GM18508 (cell line): ENCODE measurements at regions not wholly inside any gene's neighbourhood (a gene's known extent, or its start where the extent isn't known, plus 50 kb on each side); places are given as distances from the start of the nearest gene placed in this dataset.

Source experiments
- ATAC-seq: cut with Tn5 transposase; IDR thresholded peaks from one replicate; pipeline ENCODE4 v1.9.1; 2021; ENCODE audit warnings: moderate number of reproducible peaks; ENCODE audit not compliant: insufficient read depth, unreplicated experiment

DNA sequence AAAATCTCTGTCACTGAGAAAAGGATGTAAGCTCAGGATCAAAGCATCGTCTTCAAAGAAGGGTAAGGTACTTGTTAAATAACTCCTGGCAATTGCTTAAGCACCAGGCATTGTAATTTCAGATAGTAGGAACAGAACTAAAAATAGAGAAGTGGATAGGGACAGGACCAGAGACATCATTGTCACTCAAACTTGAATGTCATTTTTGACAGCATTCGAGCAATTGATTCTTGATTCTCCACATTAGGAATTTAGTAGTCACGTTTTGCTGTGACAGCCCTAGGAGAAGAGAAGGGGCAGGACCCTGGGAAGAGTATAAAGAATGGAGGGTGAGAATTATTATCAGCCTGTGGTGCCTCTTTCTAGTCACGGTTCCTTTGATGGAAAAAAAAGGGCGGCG, 50.1 kb upstream of the BACH2 start:
- no peak for ATAC-seq
